NB4 (cell line): ENCODE measurements at regions not wholly inside any gene's neighbourhood (a gene's known extent, or its start where the extent isn't known, plus 50 kb on each side); places are given as distances from the start of the nearest gene placed in this dataset.

Source experiments
- DNase-seq: peaks from one replicate; pipeline ENCODE4 v3.0.0; 2010; ENCODE audit warnings: low read depth
- H3K4me3 ChIP-seq: one replicate; pipeline ENCODE4 v1.5.1; 2011; ENCODE audit warnings: mild to moderate bottlenecking, low read depth, low read length, moderate library complexity
- CTCF ChIP-seq: IDR thresholded peaks from one replicate; pipeline ENCODE4 v1.5.1; 2012; ENCODE audit warnings: low read depth, low read length
- MAX ChIP-seq: IDR thresholded peaks from 2 replicates; pipeline ENCODE4 v1.6.1; 2011; ENCODE audit warnings: low read depth, low read length
- MYC ChIP-seq: IDR thresholded peaks from 2 replicates; pipeline ENCODE4 v1.6.1; 2011; ENCODE audit warnings: low read depth, low read length
- POLR2A ChIP-seq: IDR thresholded peaks from 2 replicates; pipeline ENCODE4 v1.6.1; 2011; ENCODE audit warnings: mild to moderate bottlenecking; ENCODE audit not compliant: insufficient read length; ENCODE audit errors: extremely low read depth

- no peak overlapping the region for H3K4me3 ChIP-seq
- no peak for DNase-seq
- TF ChIP-seq CTCF (no peak), POLR2A (no peak), MYC (no peak), MAX (no peak)
These were observed 119.0 kb downstream of the SEC23IP start for GRCh38 chr10:120011359-120012130.

- TF ChIP-seq MAX (no peak), MYC (no peak), POLR2A (no peak), CTCF (no peak)
- no peak for DNase-seq
- no peak overlapping the region for H3K4me3 ChIP-seq
These were observed 119.5 kb downstream of the SEC23IP start for GRCh38 chr10:120012131-120012400.

- TF ChIP-seq CTCF (no peak), MAX (no peak), MYC (no peak), POLR2A (no peak)
- no peak for DNase-seq
- H3K4me3 ChIP-seq, result no peak overlapping the region
These were observed 120.0 kb downstream of the SEC23IP start for GRCh38 chr10:120012566-120012965.

- H3K4me3 ChIP-seq, result no peak overlapping the region
- no peak for TF ChIP-seq MAX
- no peak for TF ChIP-seq MYC
- TF ChIP-seq CTCF, result no peak
- no peak for TF ChIP-seq POLR2A
- no peak for DNase-seq
These were observed 121.5 kb downstream of the SEC23IP start for GRCh38 chr10:120014031-120014430.

GRCh38 chr10:120015064-120015463, 122.5 kb downstream of the SEC23IP start:
- H3K4me3 ChIP-seq, result no peak overlapping the region
- TF ChIP-seq CTCF (no peak), MYC (no peak), MAX (no peak), POLR2A (no peak)
- no peak for DNase-seq
